Prostate gland (tissue), 2 donors: ENCODE measurements at regions not wholly inside any gene's neighbourhood (a gene's known extent, or its start where the extent isn't known, plus 50 kb on each side); places are given as distances from the start of the nearest gene placed in this dataset.

Experiments used
- POLR2A ChIP-seq: fragments of 450-650 bp; IDR thresholded peaks from one replicate; pipeline ENCODE4 v1.6.1; 2016; ENCODE audit warnings: antibody characterized with exemption, mild to moderate bottlenecking
- TF ChIP-seq, protein P1 (sequence below), 4 experiments: fragments of 200-600 bp in 2 of 4; fragments of 450-650 bp in 2 of 4; sonication (generic) in 2 of 4; IDR thresholded peaks; 1 replicate in 3 of 4; 2 replicates in 1 of 4; pipeline ENCODE4 v1.5.1; 2016 to 2019; ENCODE audit warnings: antibody characterized with exemption in 4 of 4, mild to moderate bottlenecking in 2 of 4, moderate library complexity in 2 of 4

DNA sequence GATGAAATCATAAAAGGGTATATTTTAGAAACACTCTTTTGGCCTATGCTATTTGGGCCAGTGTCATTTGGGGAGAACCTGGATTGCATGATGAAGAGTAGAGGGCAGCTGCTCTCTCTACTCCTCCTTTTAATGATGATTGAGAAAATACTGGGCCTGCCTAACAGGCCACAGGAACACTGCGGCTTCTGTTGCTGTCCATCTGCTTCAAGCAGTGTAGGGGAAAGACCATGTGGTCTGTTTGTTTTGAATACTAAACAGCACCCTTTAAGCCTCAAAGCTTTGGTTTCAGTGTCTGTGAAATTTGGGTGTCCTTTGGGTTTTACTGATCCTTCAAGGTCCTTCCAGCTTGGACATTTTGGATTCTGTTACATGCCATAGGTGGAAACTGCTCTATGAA, 78.0 kb downstream of the TTC6 start:
- TF ChIP-seq, protein P1, sequence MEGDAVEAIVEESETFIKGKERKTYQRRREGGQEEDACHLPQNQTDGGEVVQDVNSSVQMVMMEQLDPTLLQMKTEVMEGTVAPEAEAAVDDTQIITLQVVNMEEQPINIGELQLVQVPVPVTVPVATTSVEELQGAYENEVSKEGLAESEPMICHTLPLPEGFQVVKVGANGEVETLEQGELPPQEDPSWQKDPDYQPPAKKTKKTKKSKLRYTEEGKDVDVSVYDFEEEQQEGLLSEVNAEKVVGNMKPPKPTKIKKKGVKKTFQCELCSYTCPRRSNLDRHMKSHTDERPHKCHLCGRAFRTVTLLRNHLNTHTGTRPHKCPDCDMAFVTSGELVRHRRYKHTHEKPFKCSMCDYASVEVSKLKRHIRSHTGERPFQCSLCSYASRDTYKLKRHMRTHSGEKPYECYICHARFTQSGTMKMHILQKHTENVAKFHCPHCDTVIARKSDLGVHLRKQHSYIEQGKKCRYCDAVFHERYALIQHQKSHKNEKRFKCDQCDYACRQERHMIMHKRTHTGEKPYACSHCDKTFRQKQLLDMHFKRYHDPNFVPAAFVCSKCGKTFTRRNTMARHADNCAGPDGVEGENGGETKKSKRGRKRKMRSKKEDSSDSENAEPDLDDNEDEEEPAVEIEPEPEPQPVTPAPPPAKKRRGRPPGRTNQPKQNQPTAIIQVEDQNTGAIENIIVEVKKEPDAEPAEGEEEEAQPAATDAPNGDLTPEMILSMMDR (IDR thresholded peaks at IDR 0.05): no peak
- no peak for TF ChIP-seq POLR2A
